HepG2 (cell line): ENCODE measurements at regions not wholly inside any gene's neighbourhood (a gene's known extent, or its start where the extent isn't known, plus 50 kb on each side); places are given as distances from the start of the nearest gene placed in this dataset.

ENCODE experiments used
- ATAC-seq: fragments of 200-7000 bp; cut with Tn5 transposase; 3 replicates; pipeline ENCODE4 v1.9.1; 2020; ENCODE audit warnings: mild to moderate bottlenecking, moderate library complexity
- BruUV-seq: library from RNA; stranded (reverse); fragments of 400-500 nt; replicated peaks from 2 replicates; lab custom pipeline; 2021; lab: Mats Ljungman, UMichigan
- CTCF ChIA-PET: fragments of 300-600 bp; formaldehyde crosslinking; extraction: SDS; loops from one replicate; lab custom pipeline; 2021; ENCODE audit warnings: low total read pairs, inconsistent platforms, low intra/inter-chr PET ratio; lab: Yijun Ruan, JAX
- POLR2A ChIA-PET: fragments of 350-600 bp; sonication (Branson Sonifier 250); formaldehyde crosslinking; loops from one replicate; lab custom pipeline; 2020; ENCODE audit warnings: antibody characterized with exemption, inconsistent platforms; lab: Yijun Ruan, JAX
- DNase-seq: peaks from one replicate; pipeline ENCODE4 v3.0.0-alpha.2; 2015; ENCODE audit warnings: low spot score
- FAIRE-seq: peaks from 3 replicates; lab custom pipeline; 2011; peaks lifted over from hg19 to GRCh38; lab: Jason Lieb, UNC
- H2AFZ ChIP-seq: one replicate; pipeline ENCODE4 v1.6.1; 2011; ENCODE audit warnings: low read length, inconsistent platforms
- H3K27ac ChIP-seq: fragments of 300-600 bp; 3 replicates; pipeline ENCODE4 v1.8.0; 2011; ENCODE audit warnings: mixed run types, mild to moderate bottlenecking, mixed read lengths, low read length, inconsistent platforms; ENCODE audit not compliant: insufficient read depth; ENCODE audit errors: extremely low read length
- H3K27me3 ChIP-seq, 2 experiments: fragments of 200-600 bp in 1 of 2; 2 replicates in 1 of 2; 3 replicates in 1 of 2; pipeline versions ENCODE4 v1.6.0 to v1.8.0; 2011; ENCODE audit warnings: low read length in 2 of 2, mild to moderate bottlenecking in 2 of 2, moderate library complexity in 2 of 2, inconsistent platforms in 1 of 2; ENCODE audit not compliant: insufficient read depth in 2 of 2, control insufficient read depth in 1 of 2
- H3K36me3 ChIP-seq, 2 experiments: fragments of 200-600 bp in 1 of 2; replicated peaks in 1 of 2; 2 replicates in 1 of 2; 3 replicates in 1 of 2; pipeline versions ENCODE4 v1.5.1 to v1.8.0; 2011; ENCODE audit warnings: low read length in 2 of 2, inconsistent platforms in 1 of 2; ENCODE audit not compliant: insufficient read depth in 2 of 2, control insufficient read depth in 1 of 2
- H3K4me1 ChIP-seq: 2 replicates; pipeline ENCODE4 v1.5.1; 2012; ENCODE audit warnings: low read length, inconsistent platforms; ENCODE audit not compliant: insufficient read depth
- H3K4me2 ChIP-seq: 2 replicates; pipeline ENCODE4 v1.6.0; 2011; ENCODE audit warnings: low read depth, low read length, inconsistent platforms
- H3K4me3 ChIP-seq, 3 experiments: fragments of 200-600 bp in 1 of 3; sonication (generic), shearing (Covaris generic) in 1 of 3; replicated peaks in 1 of 3; 2 replicates each; pipeline ENCODE4 v1.5.1; 2011 to 2016; ENCODE audit warnings: low read length in 3 of 3, inconsistent platforms in 2 of 3, low read depth in 2 of 3, mild to moderate bottlenecking in 2 of 3, control low read depth in 1 of 3, mixed read lengths in 1 of 3; ENCODE audit not compliant: insufficient read depth in 1 of 3
- H3K79me2 ChIP-seq: one replicate; pipeline ENCODE4 v1.6.1; 2011; ENCODE audit warnings: low read length, inconsistent platforms; ENCODE audit not compliant: insufficient read depth
- H3K9ac ChIP-seq: 2 replicates; pipeline ENCODE4 v1.6.0; 2011; ENCODE audit warnings: mild to moderate bottlenecking, low read depth, low read length, inconsistent platforms; ENCODE audit not compliant: insufficient read depth
- H3K9me3 ChIP-seq: 2 replicates; pipeline ENCODE4 v1.5.1; 2012; ENCODE audit warnings: mild to moderate bottlenecking, low read length
- H4K20me1 ChIP-seq: 2 replicates; pipeline ENCODE4 v1.6.0; 2011; ENCODE audit warnings: inconsistent platforms, mild to moderate bottlenecking, low read length, moderate library complexity; ENCODE audit not compliant: insufficient read depth
- KAT7 ChIP-seq: IDR thresholded peaks from 2 replicates; pipeline ENCODE4 v1.6.1; 2018; ENCODE audit warnings: borderline replicate concordance, missing compliant biosample characterization
- MYNN ChIP-seq: sonication (generic); formaldehyde crosslinking; IDR thresholded peaks from 2 replicates; pipeline ENCODE4 v1.4.0; 2020; ENCODE audit warnings: mild to moderate bottlenecking, low read depth, missing genetic modification reagents
- NFIC ChIP-seq: IDR thresholded peaks from 2 replicates; pipeline ENCODE4 v1.6.1; 2012; ENCODE audit warnings: mild to moderate bottlenecking, low read length, inconsistent platforms
- NFKB2 ChIP-seq: sonication (generic); formaldehyde crosslinking; IDR thresholded peaks from 2 replicates; pipeline ENCODE4 v1.4.0; 2020; ENCODE audit warnings: missing genetic modification reagents, borderline replicate concordance
- NFYB ChIP-seq: sonication (generic); formaldehyde crosslinking; IDR thresholded peaks from 2 replicates; pipeline ENCODE4 v1.4.0; 2020; ENCODE audit warnings: missing genetic modification reagents
- ZNF616 ChIP-seq: sonication (generic); formaldehyde crosslinking; IDR thresholded peaks from 2 replicates; pipeline ENCODE4 v1.5.0; 2020; ENCODE audit warnings: low read depth, mild to moderate bottlenecking, missing genetic modification reagents
- ZNF672 ChIP-seq: sonication (generic); formaldehyde crosslinking; IDR thresholded peaks from 2 replicates; pipeline ENCODE4 v1.8.1; 2022; ENCODE audit warnings: missing genetic modification reagents
- WGBS: methylation state at CpG from one replicate; pipeline ENCODE4 v1.1.6; 2017; ENCODE audit warnings: low lambda C conversion rate; 5-methylcytosine and 5-hydroxymethylcytosine counted together
- in situ Hi-C: cut with HindIII; loops from 2 replicates; pipeline ENCODE4 v1.10.0; 2017; ENCODE audit warnings: low pct_unique_long_range_greater_than_20kb; ENCODE audit not compliant: extremely low pct_ligation_motif_present
- intact Hi-C: fragments of 100-400 bp; cut with micrococcal nuclease; formaldehyde crosslinking; loops from one replicate; pipeline ENCODE4 v1.10.0; 2022; ENCODE audit not compliant: unreplicated experiment
- TF ChIP-seq, protein P1 (sequence below): IDR thresholded peaks from 2 replicates; pipeline ENCODE4 v1.6.1; 2016; ENCODE audit warnings: missing compliant biosample characterization, missing genetic modification reagents, borderline replicate concordance
- TF ChIP-seq, protein P2 (sequence below): sonication (generic); formaldehyde crosslinking; IDR thresholded peaks from 2 replicates; pipeline ENCODE4 v1.8.1; 2023; ENCODE audit warnings: missing genetic modification reagents, inconsistent platforms, borderline replicate concordance

DNA sequence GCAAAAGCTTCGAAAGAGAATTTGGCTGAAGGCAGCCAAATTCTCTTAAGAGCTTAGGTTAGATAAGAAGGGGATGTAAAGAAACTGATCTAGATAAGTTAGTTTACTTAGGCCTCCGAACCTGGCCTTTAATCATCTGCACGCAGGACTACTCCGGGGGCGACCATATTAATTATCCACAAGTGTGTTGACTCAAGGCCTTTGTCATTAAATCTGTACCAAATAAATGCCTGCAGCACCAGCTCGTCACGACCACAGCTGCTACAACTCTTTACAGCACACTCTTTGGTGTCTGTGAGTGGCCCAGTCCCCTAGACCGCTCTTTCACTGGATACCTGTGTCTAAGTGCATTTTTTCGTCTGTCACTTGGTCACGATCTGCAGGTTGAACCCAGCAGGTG, 69.8 kb upstream of the LSM8 start:
- no peak overlapping the region for H3K4me3 ChIP-seq
- BruUV-seq, result no TSS peak
- H3K27me3 ChIP-seq, result no peaks in the 10 kb centered on the region
- no peak overlapping the region for H3K9ac ChIP-seq
- FAIRE-seq, result no peak
- no peak overlapping the region for H2AFZ ChIP-seq
- no peak overlapping the region for H3K4me2 ChIP-seq
- POLR2A ChIA-PET, result no interaction called here
- DNase-seq, result no peak
- H3K36me3 ChIP-seq, result no peaks in the 10 kb centered on the region
- TF ChIP-seq, protein P1, sequence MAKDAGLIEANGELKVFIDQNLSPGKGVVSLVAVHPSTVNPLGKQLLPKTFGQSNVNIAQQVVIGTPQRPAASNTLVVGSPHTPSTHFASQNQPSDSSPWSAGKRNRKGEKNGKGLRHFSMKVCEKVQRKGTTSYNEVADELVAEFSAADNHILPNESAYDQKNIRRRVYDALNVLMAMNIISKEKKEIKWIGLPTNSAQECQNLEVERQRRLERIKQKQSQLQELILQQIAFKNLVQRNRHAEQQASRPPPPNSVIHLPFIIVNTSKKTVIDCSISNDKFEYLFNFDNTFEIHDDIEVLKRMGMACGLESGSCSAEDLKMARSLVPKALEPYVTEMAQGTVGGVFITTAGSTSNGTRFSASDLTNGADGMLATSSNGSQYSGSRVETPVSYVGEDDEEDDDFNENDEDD (CRISPR knock-in tag), result no peak
- TF ChIP-seq ZNF616 (CRISPR knock-in tag), result no peak
- TF ChIP-seq NFIC, result no peak
- TF ChIP-seq NFKB2, result no peak
- no peak for TF ChIP-seq ZNF672
- no peak for TF ChIP-seq KAT7 (CRISPR knock-in tag)
- TF ChIP-seq NFYB (CRISPR knock-in tag), result no peak
- TF ChIP-seq, protein P2, sequence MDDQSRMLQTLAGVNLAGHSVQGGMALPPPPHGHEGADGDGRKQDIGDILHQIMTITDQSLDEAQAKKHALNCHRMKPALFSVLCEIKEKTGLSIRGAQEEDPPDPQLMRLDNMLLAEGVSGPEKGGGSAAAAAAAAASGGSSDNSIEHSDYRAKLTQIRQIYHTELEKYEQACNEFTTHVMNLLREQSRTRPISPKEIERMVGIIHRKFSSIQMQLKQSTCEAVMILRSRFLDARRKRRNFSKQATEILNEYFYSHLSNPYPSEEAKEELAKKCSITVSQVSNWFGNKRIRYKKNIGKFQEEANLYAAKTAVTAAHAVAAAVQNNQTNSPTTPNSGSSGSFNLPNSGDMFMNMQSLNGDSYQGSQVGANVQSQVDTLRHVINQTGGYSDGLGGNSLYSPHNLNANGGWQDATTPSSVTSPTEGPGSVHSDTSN (CRISPR knock-in tag), result no peak
- no peak for TF ChIP-seq MYNN (CRISPR knock-in tag)
- ATAC-seq, result no peak
- CTCF ChIA-PET, result no interaction called here
- no peak overlapping the region for H3K27ac ChIP-seq
- no peaks in the 10 kb centered on the region for H3K79me2 ChIP-seq
- no peaks in the 10 kb centered on the region for H3K4me1 ChIP-seq
- in situ Hi-C loops, result no loop called here
- no peaks in the 10 kb centered on the region for H4K20me1 ChIP-seq
- intact Hi-C loops, result no loop called here
- 18% methylated on average over 10 of the region's 10 CpGs for WGBS
- H3K9me3 ChIP-seq, result peaks cover 29% of the 10 kb centered on the region
